IMR-90 (cell line): ENCODE measurements at regions not wholly inside any gene's neighbourhood (a gene's known extent, or its start where the extent isn't known, plus 50 kb on each side); places are given as distances from the start of the nearest gene placed in this dataset.

Experiments used
- ATAC-seq: fragments of 200-7000 bp; cut with Tn5 transposase; 2 replicates; pipeline ENCODE4 v1.9.1; 2020; ENCODE audit warnings: low read depth, mild to moderate bottlenecking, moderate library complexity
- BruUV-seq: library from RNA; stranded (reverse); fragments of 400-500 nt; replicated peaks from 2 replicates; lab custom pipeline; 2021; lab: Mats Ljungman, UMichigan
- CTCF ChIA-PET: fragments of 300-600 bp; formaldehyde crosslinking; extraction: SDS; loops from one replicate; lab custom pipeline; 2021; ENCODE audit warnings: antibody characterized with exemption; lab: Yijun Ruan, JAX
- POLR2A ChIA-PET: fragments of 300-600 bp; sonication (Branson Sonifier 250); formaldehyde crosslinking; loops from one replicate; lab custom pipeline; 2022; ENCODE audit warnings: antibody characterized with exemption; ENCODE audit not compliant: unreplicated experiment; lab: Charles Lee
- DNase-seq: peaks from one replicate; pipeline ENCODE4 v3.0.0; 2013
- H2AFZ ChIP-seq: replicated peaks from 2 replicates; pipeline ENCODE3; 2013; ENCODE audit warnings: low read length, mild to moderate bottlenecking; ENCODE audit not compliant: poor library complexity
- H2AK5ac ChIP-seq: 2 replicates; pipeline ENCODE4 v1.6.1; 2013; ENCODE audit warnings: low read depth, low read length, inconsistent platforms
- H2AK9ac ChIP-seq: replicated peaks from 2 replicates; pipeline ENCODE3; 2013; ENCODE audit warnings: mild to moderate bottlenecking, low read depth, low read length, moderate library complexity; ENCODE audit not compliant: poor library complexity
- H2BK120ac ChIP-seq: 2 replicates; pipeline ENCODE4 v1.6.1; 2013; ENCODE audit warnings: low read depth, low read length, inconsistent platforms
- H2BK15ac ChIP-seq: 3 replicates; pipeline ENCODE4 v1.6.1; 2013; ENCODE audit warnings: low read depth, low read length, inconsistent platforms
- H2BK20ac ChIP-seq: 2 replicates; pipeline ENCODE4 v1.6.1; 2013; ENCODE audit warnings: low read depth, mild to moderate bottlenecking, inconsistent platforms, low read length, moderate library complexity
- H2BK5ac ChIP-seq: 2 replicates; pipeline ENCODE4 v1.6.1; 2013; ENCODE audit warnings: mild to moderate bottlenecking, low read depth, low read length, inconsistent platforms; ENCODE audit not compliant: poor library complexity, severe bottlenecking
- H3K14ac ChIP-seq: replicated peaks from 2 replicates; pipeline ENCODE4 v1.6.1; 2013; ENCODE audit warnings: low read depth, low read length, inconsistent platforms
- H3K18ac ChIP-seq: 2 replicates; pipeline ENCODE4 v1.6.1; 2013; ENCODE audit warnings: low read depth, low read length, control low read depth
- H3K23ac ChIP-seq: 2 replicates; pipeline ENCODE4 v1.6.1; 2013; ENCODE audit warnings: low read depth, low read length, inconsistent platforms
- H3K27ac ChIP-seq: 2 replicates; pipeline ENCODE4 v1.5.1; 2013; ENCODE audit warnings: mild to moderate bottlenecking, control low read depth, low read length; ENCODE audit not compliant: insufficient read depth
- H3K27me3 ChIP-seq: 2 replicates; pipeline ENCODE4 v1.6.1; 2013; ENCODE audit warnings: low read length; ENCODE audit not compliant: control insufficient read depth, insufficient read depth
- H3K36me3 ChIP-seq: 2 replicates; pipeline ENCODE4 v1.6.1; 2013; ENCODE audit warnings: low read length, mixed read lengths; ENCODE audit not compliant: control insufficient read depth, insufficient read depth
- H3K4ac ChIP-seq: 2 replicates; pipeline ENCODE4 v1.6.1; 2013; ENCODE audit warnings: low read depth, low read length, inconsistent platforms
- H3K4me1 ChIP-seq: 2 replicates; pipeline ENCODE4 v1.6.1; 2013; ENCODE audit warnings: low read length, mixed read lengths; ENCODE audit not compliant: control insufficient read depth, insufficient read depth
- H3K4me2 ChIP-seq: 2 replicates; pipeline ENCODE4 v1.6.1; 2013; ENCODE audit warnings: low read depth, mild to moderate bottlenecking, control low read depth, low read length, moderate library complexity
- H3K4me3 ChIP-seq: 2 replicates; pipeline ENCODE4 v1.5.1; 2013; ENCODE audit warnings: low read depth, mild to moderate bottlenecking, control low read depth, low read length, moderate library complexity; ENCODE audit not compliant: insufficient read depth
- H3K56ac ChIP-seq: 2 replicates; pipeline ENCODE4 v1.6.1; 2013; ENCODE audit warnings: low read length, inconsistent platforms; ENCODE audit not compliant: insufficient read depth; ENCODE audit errors: extremely low read depth
- H3K79me1 ChIP-seq, 2 experiments: 2 replicates each; pipeline ENCODE4 v1.6.1; 2013; ENCODE audit warnings: low read length in 2 of 2, inconsistent platforms in 1 of 2, low read depth in 1 of 2
- H3K9ac ChIP-seq: 2 replicates; pipeline ENCODE4 v1.6.1; 2013; ENCODE audit warnings: low read depth, low read length, control low read depth
- H3K9me1 ChIP-seq: 2 replicates; pipeline ENCODE4 v1.6.1; 2013; ENCODE audit warnings: low read length, inconsistent platforms; ENCODE audit not compliant: insufficient read depth
- H3K9me3 ChIP-seq: 2 replicates; pipeline ENCODE4 v1.6.1; 2013; ENCODE audit warnings: low read length; ENCODE audit not compliant: control insufficient read depth, insufficient read depth
- H4K20me1 ChIP-seq: 2 replicates; pipeline ENCODE4 v1.6.1; 2013; ENCODE audit warnings: low read length, inconsistent platforms; ENCODE audit not compliant: insufficient read depth
- H4K5ac ChIP-seq: 2 replicates; pipeline ENCODE4 v1.6.1; 2013; ENCODE audit warnings: mild to moderate bottlenecking, low read depth, low read length, control low read depth
- H4K8ac ChIP-seq, 2 experiments: 2 replicates each; pipeline ENCODE4 v1.6.1; 2013; ENCODE audit warnings: low read depth in 2 of 2, low read length in 2 of 2, control low read depth in 1 of 2, inconsistent platforms in 1 of 2
- H4K91ac ChIP-seq: 2 replicates; pipeline ENCODE4 v1.6.1; 2013; ENCODE audit warnings: low read depth, low read length, inconsistent platforms; ENCODE audit not compliant: insufficient read depth
- BHLHE40 ChIP-seq: fragments of 150-350 bp; IDR thresholded peaks from 2 replicates; pipeline ENCODE4 v1.6.1; 2016; ENCODE audit warnings: mild to moderate bottlenecking, low read depth, low read length
- CEBPB ChIP-seq: IDR thresholded peaks from 2 replicates; pipeline ENCODE4 v1.6.1; 2012; ENCODE audit warnings: low read depth, low read length, improper control_type of control experiment
- CHD1 ChIP-seq: IDR thresholded peaks from 2 replicates; pipeline ENCODE4 v1.6.1; 2012; ENCODE audit warnings: low read depth, low read length, improper control_type of control experiment
- CTCF ChIP-seq: conservative IDR thresholded peaks from 2 replicates; pipeline ENCODE4 v1.5.1; 2012; ENCODE audit warnings: mild to moderate bottlenecking, low read depth, low read length, improper control_type of control experiment
- FOS ChIP-seq: fragments of 150-350 bp; IDR thresholded peaks from 2 replicates; pipeline ENCODE4 v1.6.1; 2016; ENCODE audit warnings: low read depth, low read length
- MAFK ChIP-seq: IDR thresholded peaks from 2 replicates; pipeline ENCODE4 v1.6.1; 2012; ENCODE audit warnings: low read depth, low read length, improper control_type of control experiment
- MAZ ChIP-seq: IDR thresholded peaks from 2 replicates; pipeline ENCODE4 v1.6.1; 2012; ENCODE audit warnings: low read depth, mild to moderate bottlenecking, low read length, improper control_type of control experiment, moderate library complexity, borderline replicate concordance
- MXI1 ChIP-seq: IDR thresholded peaks from 2 replicates; pipeline ENCODE4 v1.6.1; 2012; ENCODE audit warnings: low read depth, mild to moderate bottlenecking, low read length, moderate library complexity, borderline replicate concordance
- NFE2L2 ChIP-seq: fragments of 150-350 bp; IDR thresholded peaks from 2 replicates; pipeline ENCODE4 v1.6.1; 2016; ENCODE audit warnings: low read depth, mild to moderate bottlenecking, low read length
- POLR2A ChIP-seq: IDR thresholded peaks from 2 replicates; pipeline ENCODE4 v1.6.1; 2012; ENCODE audit warnings: mild to moderate bottlenecking, low read depth, low read length
- RAD21 ChIP-seq: IDR thresholded peaks from 2 replicates; pipeline ENCODE4 v1.6.1; 2012; ENCODE audit warnings: low read length, improper control_type of control experiment
- RCOR1 ChIP-seq: IDR thresholded peaks from 2 replicates; pipeline ENCODE4 v1.6.1; 2012; ENCODE audit warnings: mild to moderate bottlenecking, low read length, improper control_type of control experiment; ENCODE audit not compliant: insufficient replicate concordance
- RFX5 ChIP-seq: IDR thresholded peaks from 2 replicates; pipeline ENCODE4 v1.8.0; 2012; ENCODE audit warnings: low read depth, mild to moderate bottlenecking, low read length, moderate library complexity
- SMC3 ChIP-seq: fragments of 150-350 bp; IDR thresholded peaks from 2 replicates; pipeline ENCODE4 v1.6.1; 2016; ENCODE audit warnings: low read depth, mild to moderate bottlenecking, antibody characterized with exemption, low read length, moderate library complexity
- WGBS, 2 experiments: methylation state at CpG; one replicate each; pipeline versions ENCODE4 v1.1.5 to v1.1.7; 2013; ENCODE audit warnings: missing lambda C conversion rate in 2 of 2; ENCODE audit not compliant: insufficient read length in 1 of 2; ENCODE audit errors: extremely low coverage in 2 of 2; 5-methylcytosine and 5-hydroxymethylcytosine counted together
- dilution Hi-C: fragments of 300-500 bp; cut with HindIII; formaldehyde crosslinking; loops from one replicate; pipeline ENCODE4 v1.14.3; 2018; ENCODE audit warnings: low sequenced_read_pairs; ENCODE audit not compliant: unreplicated experiment
- in situ Hi-C: fragments of 300-500 bp; cut with MboI; formaldehyde crosslinking; loops from 3 replicates; pipeline ENCODE4 v1.14.3; 2019; ENCODE audit warnings: low sequenced_read_pairs, inconsistent platforms, mixed read lengths
- intact Hi-C: fragments of 100-400 bp; cut with micrococcal nuclease; formaldehyde crosslinking; loops from 2 replicates; pipeline ENCODE4 v1.10.0; 2022
- TF ChIP-seq, protein P1 (sequence below): fragments of 150-350 bp; IDR thresholded peaks from 2 replicates; pipeline ENCODE4 v1.6.1; 2017; ENCODE audit warnings: mild to moderate bottlenecking, antibody characterized with exemption, low read length, low read depth
- TF ChIP-seq, protein P2 (sequence below): fragments of 150-350 bp; IDR thresholded peaks from 2 replicates; pipeline ENCODE4 v1.6.1; 2016; ENCODE audit warnings: low read depth, mild to moderate bottlenecking, low read length, moderate library complexity, borderline replicate concordance

- in situ Hi-C loops, result no loop called here
- ChIA-PET CTCF (no interaction called here), POLR2A (no interaction called here)
Measured at GRCh38 chr16:81158964-81159363, 62.8 kb upstream of the GCSH start.

More at GRCh38 chr16:81158964-81159363, 62.8 kb upstream of the GCSH start:
- Histone ChIP-seq H4K5ac (no peak overlapping the region), H3K9me3 (peaks cover 3% of the 10 kb centered on the region; the same call in 1 of the 2 replicates), H3K4ac (no peak overlapping the region), H4K91ac (no peak overlapping the region), H3K27ac (no peak overlapping the region), H2AK5ac (no peak overlapping the region), H3K27me3 (peaks cover 9% of the 10 kb centered on the region), H3K79me1 (no peaks in the 10 kb centered on the region), H4K8ac (no peak overlapping the region), H3K14ac (no peak overlapping the region), H3K56ac (no peak overlapping the region), H3K36me3 (no peaks in the 10 kb centered on the region), H2AFZ (no peak overlapping the region), H2BK20ac (no peak overlapping the region), H2BK5ac (no peak overlapping the region), H3K4me3 (no peak overlapping the region), H3K4me2 (no peak overlapping the region), H3K9ac (no peak overlapping the region), H4K20me1 (no peaks in the 10 kb centered on the region), H2BK120ac (no peak overlapping the region), H2BK15ac (no peak overlapping the region), H3K4me1 (no peaks in the 10 kb centered on the region), H2AK9ac (no peak overlapping the region), H3K9me1 (no peaks in the 10 kb centered on the region), H3K23ac (no peak overlapping the region), H3K18ac (no peak overlapping the region)
- WGBS, 2 experiments, result 70% methylated on average over 2 of the region's 6 CpGs; no CpG with 5 or more reads in 1 of the 2 experiments
- TF ChIP-seq MXI1, result no peak
- TF ChIP-seq, protein P1, sequence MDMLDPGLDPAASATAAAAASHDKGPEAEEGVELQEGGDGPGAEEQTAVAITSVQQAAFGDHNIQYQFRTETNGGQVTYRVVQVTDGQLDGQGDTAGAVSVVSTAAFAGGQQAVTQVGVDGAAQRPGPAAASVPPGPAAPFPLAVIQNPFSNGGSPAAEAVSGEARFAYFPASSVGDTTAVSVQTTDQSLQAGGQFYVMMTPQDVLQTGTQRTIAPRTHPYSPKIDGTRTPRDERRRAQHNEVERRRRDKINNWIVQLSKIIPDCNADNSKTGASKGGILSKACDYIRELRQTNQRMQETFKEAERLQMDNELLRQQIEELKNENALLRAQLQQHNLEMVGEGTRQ, result no peak
- TF ChIP-seq NFE2L2, result no peak
- TF ChIP-seq CTCF, result no peak
- no peak for TF ChIP-seq RFX5
- no peak for TF ChIP-seq FOS
- TF ChIP-seq BHLHE40, result no peak
- TF ChIP-seq CHD1, result no peak
- no peak for TF ChIP-seq RAD21
- no peak for TF ChIP-seq MAFK
- TF ChIP-seq, protein P2, sequence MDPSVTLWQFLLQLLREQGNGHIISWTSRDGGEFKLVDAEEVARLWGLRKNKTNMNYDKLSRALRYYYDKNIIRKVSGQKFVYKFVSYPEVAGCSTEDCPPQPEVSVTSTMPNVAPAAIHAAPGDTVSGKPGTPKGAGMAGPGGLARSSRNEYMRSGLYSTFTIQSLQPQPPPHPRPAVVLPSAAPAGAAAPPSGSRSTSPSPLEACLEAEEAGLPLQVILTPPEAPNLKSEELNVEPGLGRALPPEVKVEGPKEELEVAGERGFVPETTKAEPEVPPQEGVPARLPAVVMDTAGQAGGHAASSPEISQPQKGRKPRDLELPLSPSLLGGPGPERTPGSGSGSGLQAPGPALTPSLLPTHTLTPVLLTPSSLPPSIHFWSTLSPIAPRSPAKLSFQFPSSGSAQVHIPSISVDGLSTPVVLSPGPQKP, result no peak
- no peak for TF ChIP-seq SMC3
- TF ChIP-seq MAZ, result no peak
- no peak for TF ChIP-seq POLR2A
- TF ChIP-seq RCOR1, result no peak
- no peak for TF ChIP-seq CEBPB
- no TSS peak for BruUV-seq
- ATAC-seq, result no peak
- dilution Hi-C loops, result no loop called here
- intact Hi-C loops, result no loop called here
- no peak for DNase-seq
